Progenitor cell of endocrine pancreas (in vitro differentiated cells): ENCODE measurements at regions not wholly inside any gene's neighbourhood (a gene's known extent, or its start where the extent isn't known, plus 50 kb on each side); places are given as distances from the start of the nearest gene placed in this dataset.

Experiments
- DNase-seq: peaks from one replicate; pipeline ENCODE4 v3.0.0; 2021; ENCODE audit warnings: low spot score; ENCODE audit not compliant: unreplicated experiment
- H3K27ac Mint-ChIP-seq: 2 replicates; pipeline ENCODE4 v1.8.0; 2021; ENCODE audit warnings: mild to moderate bottlenecking, moderate library complexity, mixed read lengths
- H3K27me3 Mint-ChIP-seq: 2 replicates; pipeline ENCODE4 v1.8.0; 2021; ENCODE audit warnings: mixed read lengths
- H3K36me3 Mint-ChIP-seq: 2 replicates; pipeline ENCODE4 v1.8.0; 2022; ENCODE audit warnings: mixed read lengths; ENCODE audit not compliant: insufficient read depth
- H3K4me1 Mint-ChIP-seq: 2 replicates; pipeline ENCODE4 v1.8.0; 2021; ENCODE audit warnings: low read depth, mixed read lengths
- H3K4me3 Mint-ChIP-seq: 2 replicates; pipeline ENCODE4 v1.8.0; 2021; ENCODE audit warnings: low read depth, mild to moderate bottlenecking, moderate library complexity, mixed read lengths
- H3K9me3 Mint-ChIP-seq: 2 replicates; pipeline ENCODE4 v1.8.0; 2021; ENCODE audit warnings: low read depth, mixed read lengths
- TF ChIP-seq, protein P1 (sequence below): fragments of 200-600 bp; sonication (generic); IDR thresholded peaks from one replicate; pipeline ENCODE4 v1.5.0; 2021; ENCODE audit warnings: antibody characterized with exemption, mild to moderate bottlenecking; ENCODE audit not compliant: unreplicated experiment

DNA sequence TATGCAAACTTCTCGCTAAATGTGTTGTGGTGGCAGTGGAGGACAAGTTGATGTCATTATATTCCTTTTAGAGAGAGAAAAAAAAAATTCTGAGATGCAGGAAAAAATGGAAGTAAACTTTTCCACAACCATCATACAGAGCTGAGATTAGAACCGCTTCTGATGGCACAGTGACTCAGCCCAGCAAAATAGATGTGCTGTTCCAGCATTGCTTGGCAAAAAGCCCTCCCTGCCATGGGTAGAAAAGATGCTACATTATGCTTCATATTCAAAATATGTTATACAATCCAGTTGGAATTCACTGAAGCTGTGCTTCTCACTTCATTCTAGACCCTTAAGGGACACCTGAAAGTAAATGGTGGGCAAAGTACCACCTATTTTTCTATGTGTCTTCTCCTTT is 1047.6 kb upstream of the FANCL start:
- H3K27ac Mint-ChIP-seq: no peak overlapping the region
- H3K4me3 Mint-ChIP-seq: no peak overlapping the region
- H3K4me1 Mint-ChIP-seq: no peaks in the 10 kb centered on the region
- no peak for DNase-seq
- H3K36me3 Mint-ChIP-seq: no peaks in the 10 kb centered on the region
- H3K9me3 Mint-ChIP-seq: no peaks in the 10 kb centered on the region
- no peaks in the 10 kb centered on the region for H3K27me3 Mint-ChIP-seq
- TF ChIP-seq, protein P1, sequence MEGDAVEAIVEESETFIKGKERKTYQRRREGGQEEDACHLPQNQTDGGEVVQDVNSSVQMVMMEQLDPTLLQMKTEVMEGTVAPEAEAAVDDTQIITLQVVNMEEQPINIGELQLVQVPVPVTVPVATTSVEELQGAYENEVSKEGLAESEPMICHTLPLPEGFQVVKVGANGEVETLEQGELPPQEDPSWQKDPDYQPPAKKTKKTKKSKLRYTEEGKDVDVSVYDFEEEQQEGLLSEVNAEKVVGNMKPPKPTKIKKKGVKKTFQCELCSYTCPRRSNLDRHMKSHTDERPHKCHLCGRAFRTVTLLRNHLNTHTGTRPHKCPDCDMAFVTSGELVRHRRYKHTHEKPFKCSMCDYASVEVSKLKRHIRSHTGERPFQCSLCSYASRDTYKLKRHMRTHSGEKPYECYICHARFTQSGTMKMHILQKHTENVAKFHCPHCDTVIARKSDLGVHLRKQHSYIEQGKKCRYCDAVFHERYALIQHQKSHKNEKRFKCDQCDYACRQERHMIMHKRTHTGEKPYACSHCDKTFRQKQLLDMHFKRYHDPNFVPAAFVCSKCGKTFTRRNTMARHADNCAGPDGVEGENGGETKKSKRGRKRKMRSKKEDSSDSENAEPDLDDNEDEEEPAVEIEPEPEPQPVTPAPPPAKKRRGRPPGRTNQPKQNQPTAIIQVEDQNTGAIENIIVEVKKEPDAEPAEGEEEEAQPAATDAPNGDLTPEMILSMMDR: no peak

DNA sequence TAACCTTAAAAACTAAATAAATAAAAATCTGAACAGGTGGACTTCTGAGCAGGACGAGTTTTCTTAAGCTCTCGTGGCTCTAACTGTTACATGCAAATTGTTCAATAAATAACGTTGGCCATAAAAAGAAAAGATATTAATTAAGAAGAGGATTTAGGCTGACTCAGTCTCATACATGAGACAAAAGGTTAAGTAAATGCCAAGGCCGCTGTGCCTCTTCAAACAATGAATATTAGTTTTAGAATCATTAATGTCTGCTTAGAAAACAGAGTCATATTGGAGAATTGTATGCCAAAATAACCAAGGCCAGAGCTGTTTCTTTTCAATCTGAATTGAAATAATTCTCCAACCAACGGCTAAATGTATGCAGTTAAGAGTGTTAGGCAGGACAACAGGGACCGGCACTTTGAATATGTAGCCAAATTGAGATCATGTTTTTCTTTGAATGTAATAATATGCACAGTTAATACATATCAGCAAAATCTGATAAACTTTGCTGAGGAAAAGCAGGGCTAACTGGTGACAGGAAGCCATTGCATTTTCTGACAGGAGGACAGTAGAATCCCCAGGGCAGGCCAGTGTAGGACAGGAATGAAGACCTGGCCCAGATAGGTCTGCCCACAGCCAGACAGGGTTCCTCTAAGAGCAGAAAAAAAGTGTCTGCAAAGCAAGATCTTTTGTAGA is 1041.4 kb upstream of the FANCL start:
- no peaks in the 10 kb centered on the region for H3K27me3 Mint-ChIP-seq
- no peak for DNase-seq
- H3K4me3 Mint-ChIP-seq: no peak overlapping the region
- TF ChIP-seq, protein P1: no peak
- no peaks in the 10 kb centered on the region for H3K4me1 Mint-ChIP-seq
- no peaks in the 10 kb centered on the region for H3K9me3 Mint-ChIP-seq
- no peaks in the 10 kb centered on the region for H3K36me3 Mint-ChIP-seq
- no peak overlapping the region for H3K27ac Mint-ChIP-seq

GRCh38 chr2:59277671-59278070 is 1036.5 kb upstream of the FANCL start:
- no peak overlapping the region for H3K27ac Mint-ChIP-seq
- no peaks in the 10 kb centered on the region for H3K36me3 Mint-ChIP-seq
- H3K4me3 Mint-ChIP-seq: no peak overlapping the region
- TF ChIP-seq, protein P1: no peak
- no peaks in the 10 kb centered on the region for H3K27me3 Mint-ChIP-seq
- DNase-seq: no peak
- no peaks in the 10 kb centered on the region for H3K9me3 Mint-ChIP-seq
- H3K4me1 Mint-ChIP-seq: peaks cover 5% of the 10 kb centered on the region

- H3K9me3 Mint-ChIP-seq: no peaks in the 10 kb centered on the region
- no peak for DNase-seq
- peaks cover 5% of the 10 kb centered on the region for H3K4me1 Mint-ChIP-seq
- no peaks in the 10 kb centered on the region for H3K27me3 Mint-ChIP-seq
- no peak overlapping the region for H3K27ac Mint-ChIP-seq
- TF ChIP-seq, protein P1: no peak
- no peak overlapping the region for H3K4me3 Mint-ChIP-seq
- no peaks in the 10 kb centered on the region for H3K36me3 Mint-ChIP-seq
Measured at GRCh38 chr2:59276917-59277316, 1035.8 kb upstream of the FANCL start.

- H3K36me3 Mint-ChIP-seq: no peaks in the 10 kb centered on the region
- H3K27ac Mint-ChIP-seq: no peak overlapping the region
- H3K4me1 Mint-ChIP-seq: peaks cover 5% of the 10 kb centered on the region
- TF ChIP-seq, protein P1: peak; percentile 44
- DNase-seq: no peak
- no peaks in the 10 kb centered on the region for H3K9me3 Mint-ChIP-seq
- no peak overlapping the region for H3K4me3 Mint-ChIP-seq
- no peaks in the 10 kb centered on the region for H3K27me3 Mint-ChIP-seq
Measured at GRCh38 chr2:59276033-59276432, 1034.9 kb upstream of the FANCL start.
